IMR-90 (cell line): ENCODE measurements at regions not wholly inside any gene's neighbourhood (a gene's known extent, or its start where the extent isn't known, plus 50 kb on each side); places are given as distances from the start of the nearest gene placed in this dataset.
"Not testable (repeated sequence)": the region's sequence is repeated elsewhere in the genome, so short reads cannot be mapped to it uniquely, and the experiment has no call there.

ENCODE experiments used
- ATAC-seq: fragments of 200-7000 bp; cut with Tn5 transposase; 2 replicates; pipeline ENCODE4 v1.9.1; 2020; ENCODE audit warnings: low read depth, mild to moderate bottlenecking, moderate library complexity
- BruUV-seq: library from RNA; stranded (reverse); fragments of 400-500 nt; replicated peaks from 2 replicates; lab custom pipeline; 2021; lab: Mats Ljungman, UMichigan
- CTCF ChIA-PET: fragments of 300-600 bp; formaldehyde crosslinking; extraction: SDS; loops from one replicate; lab custom pipeline; 2021; ENCODE audit warnings: antibody characterized with exemption; lab: Yijun Ruan, JAX
- POLR2A ChIA-PET: fragments of 300-600 bp; sonication (Branson Sonifier 250); formaldehyde crosslinking; loops from one replicate; lab custom pipeline; 2022; ENCODE audit warnings: antibody characterized with exemption; ENCODE audit not compliant: unreplicated experiment; lab: Charles Lee
- DNase-seq: peaks from one replicate; pipeline ENCODE4 v3.0.0; 2013
- H2AFZ ChIP-seq: replicated peaks from 2 replicates; pipeline ENCODE3; 2013; ENCODE audit warnings: low read length, mild to moderate bottlenecking; ENCODE audit not compliant: poor library complexity
- H2AK5ac ChIP-seq: 2 replicates; pipeline ENCODE4 v1.6.1; 2013; ENCODE audit warnings: low read depth, low read length, inconsistent platforms
- H2AK9ac ChIP-seq: replicated peaks from 2 replicates; pipeline ENCODE3; 2013; ENCODE audit warnings: mild to moderate bottlenecking, low read depth, low read length, moderate library complexity; ENCODE audit not compliant: poor library complexity
- H2BK120ac ChIP-seq: 2 replicates; pipeline ENCODE4 v1.6.1; 2013; ENCODE audit warnings: low read depth, low read length, inconsistent platforms
- H2BK15ac ChIP-seq: 3 replicates; pipeline ENCODE4 v1.6.1; 2013; ENCODE audit warnings: low read depth, low read length, inconsistent platforms
- H2BK20ac ChIP-seq: 2 replicates; pipeline ENCODE4 v1.6.1; 2013; ENCODE audit warnings: low read depth, mild to moderate bottlenecking, inconsistent platforms, low read length, moderate library complexity
- H2BK5ac ChIP-seq: 2 replicates; pipeline ENCODE4 v1.6.1; 2013; ENCODE audit warnings: mild to moderate bottlenecking, low read depth, low read length, inconsistent platforms; ENCODE audit not compliant: poor library complexity, severe bottlenecking
- H3K14ac ChIP-seq: replicated peaks from 2 replicates; pipeline ENCODE4 v1.6.1; 2013; ENCODE audit warnings: low read depth, low read length, inconsistent platforms
- H3K18ac ChIP-seq: 2 replicates; pipeline ENCODE4 v1.6.1; 2013; ENCODE audit warnings: low read depth, low read length, control low read depth
- H3K23ac ChIP-seq: 2 replicates; pipeline ENCODE4 v1.6.1; 2013; ENCODE audit warnings: low read depth, low read length, inconsistent platforms
- H3K27ac ChIP-seq: 2 replicates; pipeline ENCODE4 v1.5.1; 2013; ENCODE audit warnings: mild to moderate bottlenecking, control low read depth, low read length; ENCODE audit not compliant: insufficient read depth
- H3K27me3 ChIP-seq: 2 replicates; pipeline ENCODE4 v1.6.1; 2013; ENCODE audit warnings: low read length; ENCODE audit not compliant: control insufficient read depth, insufficient read depth
- H3K36me3 ChIP-seq: 2 replicates; pipeline ENCODE4 v1.6.1; 2013; ENCODE audit warnings: low read length, mixed read lengths; ENCODE audit not compliant: control insufficient read depth, insufficient read depth
- H3K4ac ChIP-seq: 2 replicates; pipeline ENCODE4 v1.6.1; 2013; ENCODE audit warnings: low read depth, low read length, inconsistent platforms
- H3K4me1 ChIP-seq: 2 replicates; pipeline ENCODE4 v1.6.1; 2013; ENCODE audit warnings: low read length, mixed read lengths; ENCODE audit not compliant: control insufficient read depth, insufficient read depth
- H3K4me2 ChIP-seq: 2 replicates; pipeline ENCODE4 v1.6.1; 2013; ENCODE audit warnings: low read depth, mild to moderate bottlenecking, control low read depth, low read length, moderate library complexity
- H3K4me3 ChIP-seq: 2 replicates; pipeline ENCODE4 v1.5.1; 2013; ENCODE audit warnings: low read depth, mild to moderate bottlenecking, control low read depth, low read length, moderate library complexity; ENCODE audit not compliant: insufficient read depth
- H3K56ac ChIP-seq: 2 replicates; pipeline ENCODE4 v1.6.1; 2013; ENCODE audit warnings: low read length, inconsistent platforms; ENCODE audit not compliant: insufficient read depth; ENCODE audit errors: extremely low read depth
- H3K79me1 ChIP-seq, 2 experiments: 2 replicates each; pipeline ENCODE4 v1.6.1; 2013; ENCODE audit warnings: low read length in 2 of 2, inconsistent platforms in 1 of 2, low read depth in 1 of 2
- H3K9ac ChIP-seq: 2 replicates; pipeline ENCODE4 v1.6.1; 2013; ENCODE audit warnings: low read depth, low read length, control low read depth
- H3K9me1 ChIP-seq: 2 replicates; pipeline ENCODE4 v1.6.1; 2013; ENCODE audit warnings: low read length, inconsistent platforms; ENCODE audit not compliant: insufficient read depth
- H3K9me3 ChIP-seq: 2 replicates; pipeline ENCODE4 v1.6.1; 2013; ENCODE audit warnings: low read length; ENCODE audit not compliant: control insufficient read depth, insufficient read depth
- H4K20me1 ChIP-seq: 2 replicates; pipeline ENCODE4 v1.6.1; 2013; ENCODE audit warnings: low read length, inconsistent platforms; ENCODE audit not compliant: insufficient read depth
- H4K5ac ChIP-seq: 2 replicates; pipeline ENCODE4 v1.6.1; 2013; ENCODE audit warnings: mild to moderate bottlenecking, low read depth, low read length, control low read depth
- H4K8ac ChIP-seq, 2 experiments: 2 replicates each; pipeline ENCODE4 v1.6.1; 2013; ENCODE audit warnings: low read depth in 2 of 2, low read length in 2 of 2, control low read depth in 1 of 2, inconsistent platforms in 1 of 2
- H4K91ac ChIP-seq: 2 replicates; pipeline ENCODE4 v1.6.1; 2013; ENCODE audit warnings: low read depth, low read length, inconsistent platforms; ENCODE audit not compliant: insufficient read depth
- CHD1 ChIP-seq: IDR thresholded peaks from 2 replicates; pipeline ENCODE4 v1.6.1; 2012; ENCODE audit warnings: low read depth, low read length, improper control_type of control experiment
- FOS ChIP-seq: fragments of 150-350 bp; IDR thresholded peaks from 2 replicates; pipeline ENCODE4 v1.6.1; 2016; ENCODE audit warnings: low read depth, low read length
- MAFK ChIP-seq: IDR thresholded peaks from 2 replicates; pipeline ENCODE4 v1.6.1; 2012; ENCODE audit warnings: low read depth, low read length, improper control_type of control experiment
- NFE2L2 ChIP-seq: fragments of 150-350 bp; IDR thresholded peaks from 2 replicates; pipeline ENCODE4 v1.6.1; 2016; ENCODE audit warnings: low read depth, mild to moderate bottlenecking, low read length
- SMC3 ChIP-seq: fragments of 150-350 bp; IDR thresholded peaks from 2 replicates; pipeline ENCODE4 v1.6.1; 2016; ENCODE audit warnings: low read depth, mild to moderate bottlenecking, antibody characterized with exemption, low read length, moderate library complexity
- WGBS, 2 experiments: methylation state at CpG; one replicate each; pipeline versions ENCODE4 v1.1.5 to v1.1.7; 2013; ENCODE audit warnings: missing lambda C conversion rate in 2 of 2; ENCODE audit not compliant: insufficient read length in 1 of 2; ENCODE audit errors: extremely low coverage in 2 of 2; 5-methylcytosine and 5-hydroxymethylcytosine counted together
- dilution Hi-C: fragments of 300-500 bp; cut with HindIII; formaldehyde crosslinking; loops from one replicate; pipeline ENCODE4 v1.14.3; 2018; ENCODE audit warnings: low sequenced_read_pairs; ENCODE audit not compliant: unreplicated experiment
- in situ Hi-C: fragments of 300-500 bp; cut with MboI; formaldehyde crosslinking; loops from 3 replicates; pipeline ENCODE4 v1.14.3; 2019; ENCODE audit warnings: low sequenced_read_pairs, inconsistent platforms, mixed read lengths
- intact Hi-C: fragments of 100-400 bp; cut with micrococcal nuclease; formaldehyde crosslinking; loops from 2 replicates; pipeline ENCODE4 v1.10.0; 2022

GRCh38 chr1:104266612-104267011 lies 516.9 kb downstream of the AMY1C start:
- Histone ChIP-seq H2BK5ac (no peak overlapping the region), H3K4me1 (no peaks in the 10 kb centered on the region), H3K23ac (no peak overlapping the region), H2AFZ (no peak overlapping the region), H3K56ac (no peak overlapping the region), H3K4me2 (no peak overlapping the region), H3K36me3 (no peaks in the 10 kb centered on the region), H4K5ac (no peak overlapping the region), H2BK120ac (no peak overlapping the region), H3K14ac (no peak overlapping the region), H3K27me3 (no peaks in the 10 kb centered on the region), H2AK9ac (no peak overlapping the region), H3K79me1 (no peaks in the 10 kb centered on the region), H3K9me1 (no peaks in the 10 kb centered on the region), H4K8ac (no peak overlapping the region), H3K4ac (no peak overlapping the region), H2BK20ac (no peak overlapping the region), H4K20me1 (no peaks in the 10 kb centered on the region), H3K4me3 (no peak overlapping the region), H3K18ac (no peak overlapping the region), H3K27ac (no peak overlapping the region), H2BK15ac (no peak overlapping the region), H2AK5ac (no peak overlapping the region), H3K9me3 (no peaks in the 10 kb centered on the region; the same call in 1 of the 2 replicates), H4K91ac (no peak overlapping the region), H3K9ac (no peak overlapping the region)
- no CpG with 5 or more reads among the region's 1 CpG for WGBS, 2 experiments
- ChIA-PET POLR2A (no interaction called here), CTCF (no interaction called here)
- in situ Hi-C loops: no loop called here
- TF ChIP-seq FOS: no peak
- TF ChIP-seq SMC3: no peak
- no peak for TF ChIP-seq MAFK
- no peak for TF ChIP-seq CHD1
- no peak for TF ChIP-seq NFE2L2
- BruUV-seq: no TSS peak
- no peak for DNase-seq
- dilution Hi-C loops: no loop called here
- no peak for ATAC-seq
- intact Hi-C loops: no loop called here

- H3K9ac ChIP-seq, CTCF ChIA-PET, H3K4me3 ChIP-seq, H3K36me3 ChIP-seq, H3K27ac ChIP-seq, H2AFZ ChIP-seq, in situ Hi-C loops, H2BK5ac ChIP-seq, H3K4me2 ChIP-seq, ATAC-seq, H3K18ac ChIP-seq, H4K20me1 ChIP-seq, H2BK20ac ChIP-seq, H2AK9ac ChIP-seq, H4K91ac ChIP-seq, POLR2A ChIA-PET, DNase-seq, H3K4me1 ChIP-seq, H2BK120ac ChIP-seq, H4K8ac ChIP-seq, H3K23ac ChIP-seq, H3K14ac ChIP-seq, dilution Hi-C loops, H3K27me3 ChIP-seq, BruUV-seq, H3K9me3 ChIP-seq, H2BK15ac ChIP-seq, H3K4ac ChIP-seq, H4K5ac ChIP-seq, intact Hi-C loops, H3K79me1 ChIP-seq, H3K9me1 ChIP-seq, H2AK5ac ChIP-seq, H3K56ac ChIP-seq: not testable (repeated sequence)
- WGBS, 2 experiments: no CpG with 5 or more reads among the region's 4 CpGs
Measured at GRCh38 chr1:104288322-104288721, 538.6 kb downstream of the AMY1C start.
